Memory B cell (primary cell): ENCODE measurements at regions not wholly inside any gene's neighbourhood (a gene's known extent, or its start where the extent isn't known, plus 50 kb on each side); places are given as distances from the start of the nearest gene placed in this dataset.

ENCODE experiments used
- ATAC-seq: fragments of 150-1000 bp; cut with Tn5 transposase; 2 replicates; pipeline ENCODE4 v1.10.0; 2021; ENCODE audit warnings: low read depth, mild to moderate bottlenecking, moderate library complexity
- DNase-seq, 2 donors: peaks; one replicate each; pipeline ENCODE4 v3.0.0; 2022; ENCODE audit warnings: low spot score in 2 of 2
- H3K27ac Mint-ChIP-seq: one replicate; pipeline ENCODE4 v1.8.0; 2022; ENCODE audit warnings: mild to moderate bottlenecking, moderate library complexity, mixed read lengths
- H3K27me3 Mint-ChIP-seq: one replicate; pipeline ENCODE4 v1.8.0; 2022; ENCODE audit warnings: mixed read lengths
- H3K36me3 Mint-ChIP-seq: one replicate; pipeline ENCODE4 v1.8.0; 2022; ENCODE audit warnings: mild to moderate bottlenecking, mixed read lengths
- H3K4me1 Mint-ChIP-seq: one replicate; pipeline ENCODE4 v1.8.0; 2022; ENCODE audit warnings: mixed read lengths
- H3K4me3 Mint-ChIP-seq: one replicate; pipeline ENCODE4 v1.8.0; 2022; ENCODE audit warnings: mild to moderate bottlenecking, moderate library complexity, mixed read lengths
- H3K9me3 Mint-ChIP-seq: one replicate; pipeline ENCODE4 v1.8.0; 2022; ENCODE audit warnings: mixed read lengths

- Mint-ChIP-seq H3K4me3 (no peak overlapping the region), H3K36me3 (no peaks in the 10 kb centered on the region), H3K27ac (no peak overlapping the region), H3K4me1 (peaks cover 11% of the 10 kb centered on the region), H3K27me3 (no peaks in the 10 kb centered on the region), H3K9me3 (no peaks in the 10 kb centered on the region)
- no peak for ATAC-seq
- DNase-seq, result no peak
Observed at GRCh38 chr14:31949709-31950108, 127.4 kb upstream of the ARHGAP5 start.

- Mint-ChIP-seq H3K36me3 (no peaks in the 10 kb centered on the region), H3K27me3 (no peaks in the 10 kb centered on the region), H3K9me3 (no peaks in the 10 kb centered on the region), H3K27ac (no peak overlapping the region), H3K4me1 (peaks cover 5% of the 10 kb centered on the region), H3K4me3 (no peak overlapping the region)
- DNase-seq (no peak), ATAC-seq (no peak)
Observed at GRCh38 chr14:31950331-31950730, 126.8 kb upstream of the ARHGAP5 start.

DNA sequence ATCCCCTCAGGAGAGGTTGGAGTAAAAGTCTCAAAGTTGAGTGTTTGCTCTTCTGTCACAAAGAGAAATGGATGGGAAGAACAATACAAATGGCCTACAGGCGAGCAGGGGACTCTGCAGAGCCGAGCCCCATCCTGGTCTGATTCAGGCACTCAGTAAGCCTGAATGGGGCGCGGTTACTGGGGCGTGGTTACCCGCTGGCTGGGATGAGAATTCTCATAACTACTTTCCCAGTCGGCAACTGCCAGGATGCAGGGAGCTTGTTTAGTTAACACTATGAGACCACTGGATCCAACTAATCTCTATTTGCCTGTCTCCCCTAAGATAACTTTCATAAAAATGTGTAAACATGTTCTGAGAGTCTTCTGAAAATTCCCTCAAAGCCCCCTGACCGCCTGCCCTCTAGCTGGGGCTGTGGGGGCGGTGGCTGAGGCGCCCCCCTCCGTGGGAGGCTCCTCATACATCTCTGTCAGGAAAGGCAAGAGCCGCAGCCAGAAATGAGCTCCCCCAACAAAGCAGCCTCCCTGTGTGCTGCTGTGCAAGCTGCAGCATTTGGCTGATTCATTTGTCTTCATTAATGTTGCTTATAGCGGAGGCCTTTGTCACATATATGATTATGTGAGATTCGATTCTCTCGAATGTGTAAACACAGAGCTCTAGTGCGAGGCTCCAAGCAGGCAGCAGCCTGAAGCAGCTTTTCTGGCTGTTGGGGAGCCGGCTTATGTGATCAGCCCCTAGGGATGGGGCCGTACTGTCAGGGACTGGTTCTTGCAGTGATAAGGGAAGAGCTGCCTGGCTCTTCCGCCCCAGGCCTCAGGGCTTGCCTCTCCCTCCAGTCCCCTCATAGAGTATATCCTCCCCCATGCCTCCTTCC lies 126.1 kb upstream of the ARHGAP5 start:
- Mint-ChIP-seq H3K36me3 (no peaks in the 10 kb centered on the region), H3K9me3 (no peaks in the 10 kb centered on the region), H3K27me3 (no peaks in the 10 kb centered on the region), H3K4me1 (peaks cover 4% of the 10 kb centered on the region), H3K27ac (peak overlapping the region; percentile 39), H3K4me3 (no peak overlapping the region)
- DNase-seq (no peak), ATAC-seq (no peak)

DNA sequence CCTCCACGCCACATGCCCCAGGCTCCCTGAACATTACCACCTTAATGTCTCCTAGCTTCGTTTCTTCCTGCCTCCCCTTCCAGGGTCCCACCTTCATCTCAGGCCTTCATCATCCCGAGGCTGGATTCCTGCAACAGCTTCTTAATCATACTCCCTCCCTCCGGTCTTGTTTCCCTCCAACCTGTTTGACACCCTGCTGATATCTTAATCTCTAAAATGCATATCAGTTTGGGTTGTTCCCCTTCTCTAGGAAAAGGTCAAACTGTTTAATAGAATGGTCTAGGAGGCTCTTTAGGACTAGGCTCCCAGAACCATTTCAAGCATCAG lies 125.5 kb upstream of the ARHGAP5 start:
- no peak for ATAC-seq
- peaks cover 4% of the 10 kb centered on the region for H3K4me1 Mint-ChIP-seq
- H3K4me3 Mint-ChIP-seq, result no peak overlapping the region
- H3K27ac Mint-ChIP-seq, result peak overlapping the region; percentile 39
- H3K36me3 Mint-ChIP-seq, result no peaks in the 10 kb centered on the region
- no peaks in the 10 kb centered on the region for H3K27me3 Mint-ChIP-seq
- H3K9me3 Mint-ChIP-seq, result no peaks in the 10 kb centered on the region
- no peak for DNase-seq

GRCh38 chr14:31952573-31952972 lies 124.5 kb upstream of the ARHGAP5 start:
- H3K4me3 Mint-ChIP-seq, result no peak overlapping the region
- H3K27ac Mint-ChIP-seq, result no peak overlapping the region
- DNase-seq, result no peak
- peaks cover 4% of the 10 kb centered on the region for H3K4me1 Mint-ChIP-seq
- H3K27me3 Mint-ChIP-seq, result no peaks in the 10 kb centered on the region
- ATAC-seq, result no peak
- no peaks in the 10 kb centered on the region for H3K9me3 Mint-ChIP-seq
- H3K36me3 Mint-ChIP-seq, result no peaks in the 10 kb centered on the region

- H3K27ac Mint-ChIP-seq, result no peak overlapping the region
- ATAC-seq (no peak), DNase-seq (no peak)
- H3K4me3 Mint-ChIP-seq, result no peak overlapping the region
- H3K27me3 Mint-ChIP-seq, result no peaks in the 10 kb centered on the region
- no peaks in the 10 kb centered on the region for H3K36me3 Mint-ChIP-seq
- no peaks in the 10 kb centered on the region for H3K9me3 Mint-ChIP-seq
- peaks cover 4% of the 10 kb centered on the region for H3K4me1 Mint-ChIP-seq
Observed at GRCh38 chr14:31953210-31953609, 123.9 kb upstream of the ARHGAP5 start.

DNA sequence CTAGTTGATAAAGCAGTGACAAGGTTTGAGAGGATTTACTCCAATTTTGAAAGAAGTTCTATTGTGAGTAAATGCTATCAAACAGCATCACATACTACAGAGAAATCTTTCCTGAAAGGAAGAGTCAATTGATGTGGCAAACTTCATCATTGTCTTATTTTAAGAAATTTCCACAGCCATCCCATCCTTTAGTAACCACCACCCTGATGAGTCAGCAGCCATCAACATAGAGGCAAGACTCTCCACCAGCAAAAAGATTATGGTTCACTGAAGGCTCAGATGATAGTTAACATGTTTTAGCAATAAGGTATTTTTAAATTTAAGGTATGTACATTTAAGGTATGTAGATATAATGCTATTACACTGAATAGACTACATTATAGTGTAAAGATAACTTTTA lies 122.1 kb upstream of the ARHGAP5 start:
- no peaks in the 10 kb centered on the region for H3K36me3 Mint-ChIP-seq
- peaks cover 4% of the 10 kb centered on the region for H3K4me1 Mint-ChIP-seq
- no peak overlapping the region for H3K27ac Mint-ChIP-seq

DNA sequence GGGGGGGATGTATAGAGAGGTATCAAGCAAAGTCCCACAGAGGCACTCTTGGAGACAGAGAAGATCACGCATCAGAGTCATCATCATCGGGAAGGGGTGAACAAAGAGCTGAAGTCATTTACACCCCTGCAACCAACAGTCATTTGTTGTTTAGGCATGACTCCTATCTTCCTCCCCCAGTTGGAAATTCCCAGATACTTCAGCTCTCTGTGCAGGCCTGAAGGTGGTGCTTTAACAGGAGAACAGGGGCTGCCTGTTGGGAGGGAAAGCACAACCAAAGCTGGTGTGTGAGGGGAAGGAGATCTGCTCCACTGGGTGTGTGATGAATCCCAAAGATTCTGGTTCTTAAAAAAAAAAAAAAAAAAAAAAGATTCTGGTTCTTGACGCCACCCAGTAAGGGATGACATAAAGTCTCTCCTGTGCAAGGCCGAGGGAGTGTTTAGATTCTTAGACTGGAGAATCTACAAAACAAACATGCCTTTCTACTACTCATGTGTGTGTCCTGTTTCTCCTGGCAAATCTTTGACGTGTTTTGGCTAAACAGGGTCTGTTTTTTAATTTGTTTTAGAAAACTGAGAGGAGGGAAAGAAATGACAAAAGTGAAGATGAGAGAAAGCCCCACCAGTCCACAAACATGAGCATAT lies 121.0 kb upstream of the ARHGAP5 start:
- Mint-ChIP-seq H3K4me1 (peaks cover 4% of the 10 kb centered on the region), H3K36me3 (peaks cover 1% of the 10 kb centered on the region), H3K9me3 (no peaks in the 10 kb centered on the region), H3K27ac (no peak overlapping the region), H3K4me3 (no peak overlapping the region), H3K27me3 (no peaks in the 10 kb centered on the region)
- ATAC-seq, result no peak
- DNase-seq, result no peak

More for the DNA sequence above, 122.1 kb upstream of the ARHGAP5 start:
- Mint-ChIP-seq H3K4me3 (no peak overlapping the region), H3K27me3 (no peaks in the 10 kb centered on the region), H3K9me3 (no peaks in the 10 kb centered on the region)
- ATAC-seq, result no peak
- DNase-seq, result no peak

DNA sequence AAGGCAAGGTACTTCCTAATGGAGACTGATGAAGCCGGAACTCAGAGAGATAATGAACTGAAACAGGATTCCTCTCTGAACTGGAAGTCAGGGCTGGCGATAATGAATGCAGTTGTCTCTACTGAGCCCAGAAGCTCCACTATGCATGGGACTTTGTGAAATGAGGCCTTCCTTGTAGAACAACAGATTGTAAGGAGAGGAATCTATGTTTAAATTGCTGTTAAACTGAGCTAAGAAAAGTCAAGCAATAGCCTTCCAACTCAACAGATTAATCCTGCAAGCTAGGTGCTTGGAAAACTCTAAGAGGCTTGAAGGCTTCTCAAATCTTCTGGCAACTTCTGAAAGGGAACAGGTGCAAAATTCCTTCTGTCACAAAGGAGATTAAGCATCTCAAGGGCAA lies 119.5 kb upstream of the ARHGAP5 start:
- no peak for DNase-seq
- H3K27ac Mint-ChIP-seq, result no peak overlapping the region
- no peaks in the 10 kb centered on the region for H3K27me3 Mint-ChIP-seq
- H3K4me3 Mint-ChIP-seq, result no peak overlapping the region
- peaks cover 1% of the 10 kb centered on the region for H3K36me3 Mint-ChIP-seq
- H3K4me1 Mint-ChIP-seq, result peaks cover 2% of the 10 kb centered on the region
- no peaks in the 10 kb centered on the region for H3K9me3 Mint-ChIP-seq
- ATAC-seq, result no peak

DNA sequence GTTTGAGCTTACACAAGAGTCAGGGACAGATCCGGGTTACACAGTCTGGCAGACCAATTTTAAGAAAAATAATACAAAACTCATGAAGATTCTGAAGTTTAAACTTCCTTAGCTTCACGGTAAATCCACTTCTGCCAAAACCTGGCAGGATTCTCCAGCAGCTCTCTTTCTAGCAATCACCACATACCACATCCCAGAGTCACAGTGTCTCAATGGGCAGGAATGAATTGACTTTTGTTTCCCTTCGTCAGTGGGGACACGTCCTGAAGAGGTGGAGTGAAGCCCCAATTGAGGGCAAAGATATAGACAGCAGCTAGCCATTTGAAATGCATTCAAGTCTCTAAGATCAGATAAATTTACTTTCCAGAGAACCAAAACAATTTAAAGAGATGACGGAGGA lies 117.1 kb upstream of the ARHGAP5 start:
- Mint-ChIP-seq H3K27me3 (no peaks in the 10 kb centered on the region), H3K9me3 (no peaks in the 10 kb centered on the region), H3K27ac (no peak overlapping the region), H3K36me3 (peaks cover 1% of the 10 kb centered on the region), H3K4me3 (no peak overlapping the region), H3K4me1 (no peaks in the 10 kb centered on the region)
- DNase-seq, result no peak
- ATAC-seq, result no peak

DNA sequence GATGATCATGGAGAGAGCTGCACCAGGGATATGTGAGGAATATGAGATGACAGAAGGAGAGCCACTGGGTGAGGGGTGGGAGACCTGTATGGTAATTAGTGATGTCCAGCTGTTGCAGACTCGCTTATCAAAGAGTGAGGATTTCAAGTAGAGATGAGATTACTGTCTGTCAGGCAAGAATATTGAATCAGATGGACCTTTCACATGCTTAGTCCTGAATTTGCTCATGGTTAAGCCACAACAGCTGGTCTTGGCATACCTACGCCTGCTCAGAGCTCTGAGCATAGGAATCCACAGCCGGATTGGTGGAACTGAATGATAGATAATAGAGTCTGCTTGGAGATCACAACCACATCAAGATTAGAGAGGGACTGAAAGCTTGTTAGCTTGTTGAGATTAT lies 115.2 kb upstream of the ARHGAP5 start:
- H3K9me3 Mint-ChIP-seq, result no peaks in the 10 kb centered on the region
- ATAC-seq (no peak), DNase-seq (no peak)
- no peak overlapping the region for H3K27ac Mint-ChIP-seq
- peaks cover 1% of the 10 kb centered on the region for H3K36me3 Mint-ChIP-seq
- no peaks in the 10 kb centered on the region for H3K27me3 Mint-ChIP-seq
- peaks cover 3% of the 10 kb centered on the region for H3K4me1 Mint-ChIP-seq
- no peak overlapping the region for H3K4me3 Mint-ChIP-seq

DNA sequence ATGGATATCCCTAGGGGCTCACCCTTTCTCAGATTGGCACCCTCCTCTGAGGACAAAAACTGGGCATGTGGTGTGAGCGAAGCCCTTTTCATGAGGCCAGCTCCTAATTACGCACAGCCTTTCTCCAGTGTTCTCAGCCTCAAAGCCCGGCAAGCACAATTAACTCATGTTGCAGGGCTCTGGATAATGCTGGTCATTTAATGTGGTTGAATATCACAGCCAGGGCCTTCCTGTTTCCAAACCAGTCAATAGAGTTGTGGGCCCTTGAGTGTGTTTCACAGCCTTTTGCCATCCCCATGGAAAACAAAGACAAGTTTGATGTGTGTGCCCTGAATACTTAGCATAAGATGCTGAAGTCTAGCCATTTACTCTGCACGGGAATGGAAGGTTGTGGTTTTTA lies 114.2 kb upstream of the ARHGAP5 start:
- Mint-ChIP-seq H3K36me3 (peaks cover 1% of the 10 kb centered on the region), H3K27ac (no peak overlapping the region), H3K9me3 (no peaks in the 10 kb centered on the region), H3K27me3 (no peaks in the 10 kb centered on the region), H3K4me1 (peaks cover 5% of the 10 kb centered on the region), H3K4me3 (no peak overlapping the region)
- DNase-seq, result no peak
- no peak for ATAC-seq

GRCh38 chr14:31963587-31963986 lies 113.5 kb upstream of the ARHGAP5 start:
- H3K4me1 Mint-ChIP-seq, result peaks cover 8% of the 10 kb centered on the region
- no peak for ATAC-seq
- H3K4me3 Mint-ChIP-seq, result no peak overlapping the region
- H3K27ac Mint-ChIP-seq, result no peak overlapping the region
- no peaks in the 10 kb centered on the region for H3K9me3 Mint-ChIP-seq
- H3K27me3 Mint-ChIP-seq, result no peaks in the 10 kb centered on the region
- DNase-seq, result no peak
- H3K36me3 Mint-ChIP-seq, result peaks cover 1% of the 10 kb centered on the region

GRCh38 chr14:31964490-31964889 lies 112.6 kb upstream of the ARHGAP5 start:
- no peak for DNase-seq
- Mint-ChIP-seq H3K4me1 (peaks cover 15% of the 10 kb centered on the region), H3K4me3 (no peak overlapping the region), H3K27ac (no peak overlapping the region), H3K9me3 (no peaks in the 10 kb centered on the region), H3K27me3 (no peaks in the 10 kb centered on the region), H3K36me3 (peaks cover 1% of the 10 kb centered on the region)
- no peak for ATAC-seq
